ENCODE measurements at regions not wholly inside any gene's neighbourhood (a gene's known extent, or its start where the extent isn't known, plus 50 kb on each side); places are given as distances from the start of the nearest gene placed in this dataset.

- no TSS peak for BruUV-seq (replicated peaks)
- H3K36me3 ChIP-seq (ENCODE audit: control insufficient read depth in 2 of 2, insufficient read depth in 2 of 2, low read length in 1 of 2), result no peaks in the 10 kb centered on the region
- H3K4me1 ChIP-seq (ENCODE audit: control insufficient read depth, insufficient read depth, low read length), result peaks cover 3% of the 10 kb centered on the region; the same call in 1 of the 2 replicates
- no peak overlapping the region for H3K27ac ChIP-seq (ENCODE audit: control insufficient read depth, insufficient read depth)
- no peaks in the 10 kb centered on the region for H3K27me3 ChIP-seq (replicated peaks in 1 of 2; ENCODE audit: control insufficient read depth in 2 of 2, insufficient read depth in 2 of 2, low read length in 1 of 2)
- no peak overlapping the region for H2AFZ ChIP-seq (ENCODE audit: control insufficient read depth, low read depth, low read length)
- DNase-seq (ENCODE audit: low read depth, low spot score) (no peak), ATAC-seq (no peak), FAIRE-seq (no peak)
- in situ Hi-C loops (cut with MboI), result no loop called here
- H3K4me2 ChIP-seq (ENCODE audit: control insufficient read depth, insufficient read depth), result no peak overlapping the region
- RAD21 ChIA-PET (ENCODE audit: unreplicated experiment), result interaction anchor here (1.8 kb wide), 1 partner anchor 43 kb away, joined by 4 read pairs; no protein-coding TSS in a partner anchor
- intact Hi-C loops (cut with micrococcal nuclease; ENCODE audit: unreplicated experiment), result no loop called here
- 63% methylated on average over 4 of the region's 4 CpGs for WGBS (ENCODE audit: insufficient coverage, insufficient replicate concordance, low lambda C conversion rate, missing lambda C conversion rate)
- H3K4me3 ChIP-seq, result no peak overlapping the region
- H3K9me3 ChIP-seq (replicated peaks; ENCODE audit: control insufficient read depth, insufficient read depth, low read length), result no peaks in the 10 kb centered on the region
- CTCF ChIA-PET, result interaction anchor here (0.6 kb wide), 1 partner anchor 164 kb away, joined by 3 read pairs; no protein-coding TSS in a partner anchor
- H4K20me1 ChIP-seq (ENCODE audit: control insufficient read depth, insufficient read depth), result no peaks in the 10 kb centered on the region
- SMC1A ChIA-PET (ENCODE audit: uncharacterized antibody, unreplicated experiment), result interaction anchor here (1.1 kb wide), 1 partner anchor 290 kb away, joined by 4 read pairs; no protein-coding TSS in a partner anchor
- H3K79me2 ChIP-seq (ENCODE audit: control insufficient read depth, insufficient read depth, low read length), result no peaks in the 10 kb centered on the region
- TF ChIP-seq ZZZ3 (IDR thresholded peaks at IDR 0.05; ENCODE audit: control insufficient read depth, insufficient read length, low read depth), result no peak
- TF ChIP-seq IKZF1 (conservative IDR thresholded peaks at IDR 0.05), result no peak
- TF ChIP-seq FOXK2 (IDR thresholded peaks at IDR 0.05), result no peak
- TF ChIP-seq MYB (IDR thresholded peaks at IDR 0.05; ENCODE audit: borderline replicate concordance, low read depth, low read length), result no peak
- no peak for TF ChIP-seq EZH2 (IDR thresholded peaks at IDR 0.05; ENCODE audit: borderline replicate concordance, control insufficient read depth, low read depth, low read length)
- no peak for TF ChIP-seq SUZ12 (IDR thresholded peaks at IDR 0.05; ENCODE audit: unreplicated experiment)
- TF ChIP-seq BMI1 (IDR thresholded peaks at IDR 0.05; ENCODE audit: borderline replicate concordance), result no peak
- TF ChIP-seq, protein P1, sequence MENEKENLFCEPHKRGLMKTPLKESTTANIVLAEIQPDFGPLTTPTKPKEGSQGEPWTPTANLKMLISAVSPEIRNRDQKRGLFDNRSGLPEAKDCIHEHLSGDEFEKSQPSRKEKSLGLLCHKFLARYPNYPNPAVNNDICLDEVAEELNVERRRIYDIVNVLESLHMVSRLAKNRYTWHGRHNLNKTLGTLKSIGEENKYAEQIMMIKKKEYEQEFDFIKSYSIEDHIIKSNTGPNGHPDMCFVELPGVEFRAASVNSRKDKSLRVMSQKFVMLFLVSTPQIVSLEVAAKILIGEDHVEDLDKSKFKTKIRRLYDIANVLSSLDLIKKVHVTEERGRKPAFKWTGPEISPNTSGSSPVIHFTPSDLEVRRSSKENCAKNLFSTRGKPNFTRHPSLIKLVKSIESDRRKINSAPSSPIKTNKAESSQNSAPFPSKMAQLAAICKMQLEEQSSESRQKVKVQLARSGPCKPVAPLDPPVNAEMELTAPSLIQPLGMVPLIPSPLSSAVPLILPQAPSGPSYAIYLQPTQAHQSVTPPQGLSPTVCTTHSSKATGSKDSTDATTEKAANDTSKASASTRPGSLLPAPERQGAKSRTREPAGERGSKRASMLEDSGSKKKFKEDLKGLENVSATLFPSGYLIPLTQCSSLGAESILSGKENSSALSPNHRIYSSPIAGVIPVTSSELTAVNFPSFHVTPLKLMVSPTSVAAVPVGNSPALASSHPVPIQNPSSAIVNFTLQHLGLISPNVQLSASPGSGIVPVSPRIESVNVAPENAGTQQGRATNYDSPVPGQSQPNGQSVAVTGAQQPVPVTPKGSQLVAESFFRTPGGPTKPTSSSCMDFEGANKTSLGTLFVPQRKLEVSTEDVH (IDR thresholded peaks at IDR 0.05; ENCODE audit: low read depth, partially characterized antibody), result no peak
- POLR2A ChIA-PET, result no interaction called here
- no peak overlapping the region for H3K9ac ChIP-seq (ENCODE audit: control insufficient read depth, insufficient read depth, low read length)
Observed at GRCh38 chr5:154115291-154115690, 75.2 kb upstream of the GALNT10 start.

Data from GM12878 (cell line).